ENCODE measurements at regions not wholly inside any gene's neighbourhood (a gene's known extent, or its start where the extent isn't known, plus 50 kb on each side); places are given as distances from the start of the nearest gene placed in this dataset.

DNA sequence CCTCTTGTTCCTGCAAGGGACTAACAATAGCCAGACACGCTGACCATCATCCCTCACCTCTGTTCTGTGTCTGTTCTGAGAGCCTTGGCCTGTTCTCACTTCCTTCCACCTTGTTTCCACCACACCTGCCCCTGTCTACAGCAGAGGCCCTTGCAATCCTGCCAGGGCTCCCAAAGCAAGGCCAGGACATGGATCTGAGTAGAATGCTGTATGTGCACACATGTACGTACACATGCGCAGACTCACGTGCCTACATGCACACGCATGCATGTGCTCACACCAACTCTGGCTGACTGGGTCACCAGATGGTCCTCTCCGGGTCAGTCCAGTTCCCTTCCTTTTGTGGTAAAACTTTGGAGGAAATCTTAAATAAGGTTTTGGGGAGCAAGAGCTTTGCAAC lies 133.0 kb upstream of the C14orf180 start:
- TF ChIP-seq CTCF (IDR thresholded peaks at IDR 0.05) (no peak), POLR2AphosphoS5 (IDR thresholded peaks at IDR 0.05) (no peak)
